ENCODE measurements at regions not wholly inside any gene's neighbourhood (a gene's known extent, or its start where the extent isn't known, plus 50 kb on each side); places are given as distances from the start of the nearest gene placed in this dataset.

DNA sequence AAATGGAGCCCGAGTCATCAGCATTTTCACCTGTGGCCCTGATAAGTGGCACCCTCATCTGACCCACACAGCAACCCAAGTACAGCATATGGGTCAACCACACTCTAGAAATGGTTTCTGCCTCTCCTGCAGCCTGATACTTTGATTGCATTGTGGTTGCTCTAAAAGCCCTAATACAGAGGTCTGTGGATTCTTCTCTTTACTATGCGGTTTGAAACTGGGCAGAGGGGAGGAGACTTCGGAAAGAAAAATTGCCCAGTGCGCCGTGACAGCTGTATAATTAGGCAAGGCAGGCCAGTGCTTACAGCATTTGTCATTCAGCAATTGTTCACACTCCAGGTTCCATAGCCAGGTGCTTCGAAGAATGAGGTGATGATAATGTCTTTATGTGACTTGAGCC is 361.0 kb downstream of the NFIB start:
- no peak for ATAC-seq
- intact Hi-C loops (cut with micrococcal nuclease), result no loop called here
- DNase-seq, result no peak
- Histone ChIP-seq H3K4me1 (ENCODE audit: control insufficient read depth, insufficient read depth, low read length) (no peaks in the 10 kb centered on the region), H3K9me3 (ENCODE audit: control insufficient read depth, insufficient read depth, low read length) (peaks cover 12% of the 10 kb centered on the region), H3K4me3 (ENCODE audit: low read length) (no peak overlapping the region), H3K36me3 (ENCODE audit: control insufficient read depth, insufficient read depth, low read length) (no peaks in the 10 kb centered on the region), H3K27me3 (ENCODE audit: control insufficient read depth, insufficient read depth, low read length) (no peaks in the 10 kb centered on the region), H3K27ac (ENCODE audit: low read length) (no peak overlapping the region)
- Mint-ChIP-seq H3K27me3 (ENCODE audit: low read depth in 2 of 2) (no peaks in the 10 kb centered on the region), H3K4me1 (no peaks in the 10 kb centered on the region), H3K27ac (no peak overlapping the region), H3K4me3 (no peak overlapping the region), H3K9me3 (peaks cover 6 to 16% of the 10 kb centered on the region in 2 donors), H3K36me3 (no peaks in the 10 kb centered on the region)
- TF ChIP-seq, protein P1, sequence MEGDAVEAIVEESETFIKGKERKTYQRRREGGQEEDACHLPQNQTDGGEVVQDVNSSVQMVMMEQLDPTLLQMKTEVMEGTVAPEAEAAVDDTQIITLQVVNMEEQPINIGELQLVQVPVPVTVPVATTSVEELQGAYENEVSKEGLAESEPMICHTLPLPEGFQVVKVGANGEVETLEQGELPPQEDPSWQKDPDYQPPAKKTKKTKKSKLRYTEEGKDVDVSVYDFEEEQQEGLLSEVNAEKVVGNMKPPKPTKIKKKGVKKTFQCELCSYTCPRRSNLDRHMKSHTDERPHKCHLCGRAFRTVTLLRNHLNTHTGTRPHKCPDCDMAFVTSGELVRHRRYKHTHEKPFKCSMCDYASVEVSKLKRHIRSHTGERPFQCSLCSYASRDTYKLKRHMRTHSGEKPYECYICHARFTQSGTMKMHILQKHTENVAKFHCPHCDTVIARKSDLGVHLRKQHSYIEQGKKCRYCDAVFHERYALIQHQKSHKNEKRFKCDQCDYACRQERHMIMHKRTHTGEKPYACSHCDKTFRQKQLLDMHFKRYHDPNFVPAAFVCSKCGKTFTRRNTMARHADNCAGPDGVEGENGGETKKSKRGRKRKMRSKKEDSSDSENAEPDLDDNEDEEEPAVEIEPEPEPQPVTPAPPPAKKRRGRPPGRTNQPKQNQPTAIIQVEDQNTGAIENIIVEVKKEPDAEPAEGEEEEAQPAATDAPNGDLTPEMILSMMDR (IDR thresholded peaks at IDR 0.05), result no peak
- 87% methylated on average over 6 of the region's 6 CpGs for WGBS (ENCODE audit: insufficient coverage)

DNA sequence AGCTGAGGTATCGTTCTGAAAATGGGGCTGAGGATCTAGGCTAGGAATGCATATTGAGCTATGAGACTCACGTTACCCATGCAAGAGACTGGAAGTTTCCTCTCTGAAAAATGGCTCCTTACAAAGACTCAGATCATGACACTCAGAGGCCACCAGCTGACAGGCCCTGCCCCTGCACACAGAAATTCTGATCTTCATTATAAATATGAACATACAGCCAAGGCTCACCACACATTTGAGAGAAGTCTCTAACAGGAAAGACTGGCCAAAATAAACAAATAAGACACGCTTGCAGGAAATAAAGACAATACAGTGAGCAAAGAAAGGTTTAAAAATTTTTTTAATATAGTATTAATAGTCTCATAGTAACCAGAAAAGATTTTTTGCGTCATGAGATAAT is 365.9 kb downstream of the NFIB start:
- no peaks in the 10 kb centered on the region for H3K4me1 Mint-ChIP-seq
- DNase-seq (no peak), ATAC-seq (no peak)
- Histone ChIP-seq H3K27me3 (ENCODE audit: control insufficient read depth, insufficient read depth, low read length) (no peaks in the 10 kb centered on the region), H3K9me3 (ENCODE audit: control insufficient read depth, insufficient read depth, low read length) (peaks cover 12% of the 10 kb centered on the region), H3K4me3 (ENCODE audit: low read length) (no peak overlapping the region), H3K36me3 (ENCODE audit: control insufficient read depth, insufficient read depth, low read length) (no peaks in the 10 kb centered on the region), H3K27ac (ENCODE audit: low read length) (no peak overlapping the region), H3K4me1 (ENCODE audit: control insufficient read depth, insufficient read depth, low read length) (no peaks in the 10 kb centered on the region)
- H3K9me3 Mint-ChIP-seq, result peaks cover 6 to 18% of the 10 kb centered on the region in 2 donors
- H3K27ac Mint-ChIP-seq, result no peak overlapping the region
- H3K36me3 Mint-ChIP-seq, result no peaks in the 10 kb centered on the region
- TF ChIP-seq, protein P1 (IDR thresholded peaks at IDR 0.05), result no peak
- no peaks in the 10 kb centered on the region for H3K27me3 Mint-ChIP-seq (ENCODE audit: low read depth in 2 of 2)
- WGBS (ENCODE audit: insufficient coverage), result 67% methylated on average over 2 of the region's 4 CpGs
- intact Hi-C loops (cut with micrococcal nuclease), result no loop called here
- no peak overlapping the region for H3K4me3 Mint-ChIP-seq

DNA sequence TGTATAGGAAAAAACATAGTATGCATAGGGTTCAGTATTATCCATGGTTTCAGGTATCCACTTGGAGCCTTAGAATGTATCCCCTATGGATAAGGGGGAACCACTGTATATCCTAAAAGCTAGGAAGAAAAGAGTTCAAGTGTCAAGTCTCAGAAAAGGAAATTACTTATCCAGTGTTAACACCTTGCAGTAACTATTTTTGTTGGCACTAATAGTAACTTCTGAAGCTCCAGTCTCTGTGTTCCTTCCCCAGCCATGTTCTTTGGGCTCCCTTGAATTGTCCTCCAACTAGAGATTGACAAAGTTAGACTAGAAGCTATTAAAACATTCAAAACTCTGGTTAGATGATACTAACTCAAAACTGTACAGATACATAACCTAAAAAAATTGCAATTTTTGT is 370.8 kb downstream of the NFIB start:
- H3K27ac ChIP-seq (ENCODE audit: low read length), result no peak overlapping the region
- H3K4me1 Mint-ChIP-seq, result no peaks in the 10 kb centered on the region
- TF ChIP-seq, protein P1 (IDR thresholded peaks at IDR 0.05), result no peak
- H3K4me1 ChIP-seq (ENCODE audit: control insufficient read depth, insufficient read depth, low read length), result no peaks in the 10 kb centered on the region
- DNase-seq (no peak), ATAC-seq (no peak)
- H3K9me3 Mint-ChIP-seq, result peaks cover 2 to 8% of the 10 kb centered on the region in 2 donors
- H3K4me3 Mint-ChIP-seq, result no peak overlapping the region
- H3K27me3 ChIP-seq (ENCODE audit: control insufficient read depth, insufficient read depth, low read length), result no peaks in the 10 kb centered on the region
- H3K36me3 ChIP-seq (ENCODE audit: control insufficient read depth, insufficient read depth, low read length), result no peaks in the 10 kb centered on the region
- H3K9me3 ChIP-seq (ENCODE audit: control insufficient read depth, insufficient read depth, low read length), result no peaks in the 10 kb centered on the region
- no peaks in the 10 kb centered on the region for H3K27me3 Mint-ChIP-seq (ENCODE audit: low read depth in 2 of 2)
- H3K27ac Mint-ChIP-seq, result no peak overlapping the region
- no peak overlapping the region for H3K4me3 ChIP-seq (ENCODE audit: low read length)
- no peaks in the 10 kb centered on the region for H3K36me3 Mint-ChIP-seq
- intact Hi-C loops (cut with micrococcal nuclease), result no loop called here

DNA sequence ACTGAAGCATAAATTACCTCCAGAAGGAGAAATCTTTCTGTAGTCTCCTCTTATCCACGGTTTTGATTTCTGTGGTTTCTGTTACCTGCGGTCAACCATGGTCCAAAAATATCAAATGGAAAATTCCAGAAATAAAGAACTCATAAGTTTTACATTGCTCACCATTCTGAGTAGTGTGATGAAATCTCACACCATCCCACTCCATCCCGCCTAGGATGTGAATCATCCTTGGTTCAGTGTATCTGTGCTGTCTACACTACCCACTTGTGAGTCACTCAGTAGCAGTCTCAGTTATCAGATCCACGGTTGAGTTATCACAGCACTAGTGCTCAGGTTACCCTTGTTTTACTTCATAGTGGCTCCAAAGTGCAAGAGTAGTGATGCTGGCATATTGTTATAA is 371.2 kb downstream of the NFIB start:
- Mint-ChIP-seq H3K4me3 (no peak overlapping the region), H3K9me3 (peaks cover 2 to 8% of the 10 kb centered on the region in 2 donors), H3K27ac (no peak overlapping the region), H3K4me1 (no peaks in the 10 kb centered on the region), H3K36me3 (no peaks in the 10 kb centered on the region), H3K27me3 (ENCODE audit: low read depth in 2 of 2) (no peaks in the 10 kb centered on the region)
- Histone ChIP-seq H3K9me3 (ENCODE audit: control insufficient read depth, insufficient read depth, low read length) (no peaks in the 10 kb centered on the region), H3K4me1 (ENCODE audit: control insufficient read depth, insufficient read depth, low read length) (no peaks in the 10 kb centered on the region), H3K27me3 (ENCODE audit: control insufficient read depth, insufficient read depth, low read length) (no peaks in the 10 kb centered on the region), H3K36me3 (ENCODE audit: control insufficient read depth, insufficient read depth, low read length) (no peaks in the 10 kb centered on the region), H3K27ac (ENCODE audit: low read length) (no peak overlapping the region), H3K4me3 (ENCODE audit: low read length) (no peak overlapping the region)
- WGBS (ENCODE audit: insufficient coverage), result 78% methylated on average over 4 of the region's 4 CpGs
- DNase-seq, result no peak
- TF ChIP-seq, protein P1 (IDR thresholded peaks at IDR 0.05), result no peak
- ATAC-seq, result no peak
- intact Hi-C loops (cut with micrococcal nuclease), result no loop called here

Data from natural killer cell (primary cell).